ENCODE measurements at regions not wholly inside any gene's neighbourhood (a gene's known extent, or its start where the extent isn't known, plus 50 kb on each side); places are given as distances from the start of the nearest gene placed in this dataset.

DNA sequence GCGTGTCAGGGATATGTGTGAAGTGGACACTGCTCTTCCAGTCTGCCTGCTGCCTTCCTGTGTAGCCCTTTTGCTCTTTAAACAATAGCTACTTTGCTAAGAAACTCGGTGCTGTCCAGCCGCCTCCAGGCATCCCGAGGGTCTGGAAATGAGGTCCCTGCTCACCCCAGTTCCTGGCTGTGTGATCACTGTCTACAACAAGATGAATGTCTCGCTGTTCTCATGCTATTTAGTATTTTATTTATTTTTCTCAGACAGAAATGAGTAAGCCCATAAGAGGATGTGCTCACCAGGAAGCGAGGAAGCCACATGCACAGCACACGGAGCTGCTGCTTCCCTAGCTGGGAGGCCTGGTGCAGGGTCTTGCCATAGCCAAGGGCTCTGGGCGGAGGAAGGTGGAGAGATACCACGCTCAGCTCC, 167.0 kb upstream of the PITRM1 start:
- H3K4me3 ChIP-seq (ENCODE audit: low read depth in 2 of 2, low read length in 1 of 2) = no peak overlapping the region
- H4K20me1 ChIP-seq (ENCODE audit: insufficient read depth) = no peaks in the 10 kb centered on the region
- no peak overlapping the region for H2AFZ ChIP-seq (ENCODE audit: low read depth)
- WGBS (ENCODE audit: low lambda C conversion rate) = 80% methylated on average over 8 of the region's 9 CpGs
- no peaks in the 10 kb centered on the region for H3K9me3 ChIP-seq
- ChIA-PET POLR2A (no interaction called here), CTCF (interaction anchor here (0.7 kb wide), 1 partner anchor 1496 kb away, joined by 4 read pairs; no protein-coding TSS in a partner anchor)
- H3K27ac ChIP-seq (ENCODE audit: low read depth in 2 of 2, low read length in 1 of 2) = no peak overlapping the region
- no peaks in the 10 kb centered on the region for H3K79me2 ChIP-seq (ENCODE audit: insufficient read depth)
- no peaks in the 10 kb centered on the region for H3F3A ChIP-seq (replicated peaks; ENCODE audit: insufficient read depth)
- no peaks in the 10 kb centered on the region for H3K9me2 ChIP-seq
- 0 out of 2 replicates have a peak, but pooled peaks have one; percentile 35 for TF ChIP-seq MAX (IDR thresholded peaks at IDR 0.05; ENCODE audit: low read depth)
- TF ChIP-seq RXRA (IDR thresholded peaks at IDR 0.05; ENCODE audit: borderline replicate concordance, low read depth) = no peak
- no peak for TF ChIP-seq NRF1 (IDR thresholded peaks at IDR 0.05; ENCODE audit: low read depth, low read length)
- TF ChIP-seq POLR2AphosphoS5 (IDR thresholded peaks at IDR 0.05; ENCODE audit: low read depth, low read length) = no peak
- no peaks in the 10 kb centered on the region; a peak in 1 of 4 replicates for H3K4me1 ChIP-seq (ENCODE audit: control insufficient read depth in 1 of 2, insufficient read depth in 2 of 2, low read depth in 1 of 2, low read length in 1 of 2)
- H3K9ac ChIP-seq = no peak overlapping the region
- DNase-seq = no peak
- no peak overlapping the region for H3K4me2 ChIP-seq
- no peaks in the 10 kb centered on the region for H3K36me3 ChIP-seq (replicated peaks in 1 of 2; ENCODE audit: control insufficient read depth in 1 of 2, insufficient read depth in 2 of 2, low read length in 1 of 2)
- no peaks in the 10 kb centered on the region for H3K27me3 ChIP-seq (ENCODE audit: insufficient read depth)

- Histone ChIP-seq H3K4me1 (ENCODE audit: control insufficient read depth in 1 of 2, insufficient read depth in 2 of 2, low read depth in 1 of 2, low read length in 1 of 2) (no peaks in the 10 kb centered on the region; a peak in 1 of 4 replicates), H3K9ac (no peak overlapping the region), H3K79me2 (ENCODE audit: insufficient read depth) (no peaks in the 10 kb centered on the region), H3K4me2 (no peak overlapping the region), H2AFZ (ENCODE audit: low read depth) (no peak overlapping the region), H3K9me2 (no peaks in the 10 kb centered on the region), H3K36me3 (replicated peaks in 1 of 2; ENCODE audit: control insufficient read depth in 1 of 2, insufficient read depth in 2 of 2, low read length in 1 of 2) (no peaks in the 10 kb centered on the region), H3K4me3 (ENCODE audit: low read depth in 2 of 2, low read length in 1 of 2) (no peak overlapping the region), H3K9me3 (no peaks in the 10 kb centered on the region), H3K27me3 (ENCODE audit: insufficient read depth) (no peaks in the 10 kb centered on the region), H3F3A (replicated peaks; ENCODE audit: insufficient read depth) (no peaks in the 10 kb centered on the region), H4K20me1 (ENCODE audit: insufficient read depth) (no peaks in the 10 kb centered on the region), H3K27ac (ENCODE audit: low read depth in 2 of 2, low read length in 1 of 2) (no peak overlapping the region)
- TF ChIP-seq RXRA (IDR thresholded peaks at IDR 0.05; ENCODE audit: borderline replicate concordance, low read depth) (no peak), SMC3 (IDR thresholded peaks at IDR 0.05; ENCODE audit: low read depth, low read length) (no peak), RCOR1 (IDR thresholded peaks at IDR 0.05; ENCODE audit: low read length) (no peak), TAF1 (IDR thresholded peaks at IDR 0.05; ENCODE audit: borderline replicate concordance, low read depth, low read length) (no peak), EZH2phosphoT487 (IDR thresholded peaks at IDR 0.05; ENCODE audit: borderline replicate concordance, low read depth) (no peak), CHD2 (IDR thresholded peaks at IDR 0.05; ENCODE audit: low read length, partially characterized antibody) (no peak), ELF1 (IDR thresholded peaks at IDR 0.05) (no peak)
- 91% methylated on average over 5 of the region's 7 CpGs for whole genome bisulfite sequencing (ENCODE audit: low lambda C conversion rate)
- DNase-seq = no peak
- ChIA-PET POLR2A (no interaction called here), CTCF (interaction anchor here (0.7 kb wide), 1 partner anchor 1496 kb away, joined by 4 read pairs; no protein-coding TSS in a partner anchor)
These were observed 166.5 kb upstream of the PITRM1 start for GRCh38 chr10:3339121-3339520.

- 93% methylated on average over 8 of the region's 8 CpGs for WGBS (ENCODE audit: low lambda C conversion rate)
- TF ChIP-seq FOSL2 (IDR thresholded peaks at IDR 0.05; ENCODE audit: borderline replicate concordance, low read depth) (no peak), EP300 (IDR thresholded peaks at IDR 0.05; ENCODE audit: borderline replicate concordance in 1 of 2, low read depth in 1 of 2, low read length in 1 of 2) (no peak), EZH2phosphoT487 (IDR thresholded peaks at IDR 0.05; ENCODE audit: borderline replicate concordance, low read depth) (no peak), SMC3 (IDR thresholded peaks at IDR 0.05; ENCODE audit: low read depth, low read length) (no peak), NFIC (IDR thresholded peaks at IDR 0.05; ENCODE audit: borderline replicate concordance) (no peak), USF1 (IDR thresholded peaks at IDR 0.05; ENCODE audit: borderline replicate concordance, low read depth) (no peak), YY1 (IDR thresholded peaks at IDR 0.05; ENCODE audit: low read depth) (no peak)
- TF ChIP-seq, protein P1, sequence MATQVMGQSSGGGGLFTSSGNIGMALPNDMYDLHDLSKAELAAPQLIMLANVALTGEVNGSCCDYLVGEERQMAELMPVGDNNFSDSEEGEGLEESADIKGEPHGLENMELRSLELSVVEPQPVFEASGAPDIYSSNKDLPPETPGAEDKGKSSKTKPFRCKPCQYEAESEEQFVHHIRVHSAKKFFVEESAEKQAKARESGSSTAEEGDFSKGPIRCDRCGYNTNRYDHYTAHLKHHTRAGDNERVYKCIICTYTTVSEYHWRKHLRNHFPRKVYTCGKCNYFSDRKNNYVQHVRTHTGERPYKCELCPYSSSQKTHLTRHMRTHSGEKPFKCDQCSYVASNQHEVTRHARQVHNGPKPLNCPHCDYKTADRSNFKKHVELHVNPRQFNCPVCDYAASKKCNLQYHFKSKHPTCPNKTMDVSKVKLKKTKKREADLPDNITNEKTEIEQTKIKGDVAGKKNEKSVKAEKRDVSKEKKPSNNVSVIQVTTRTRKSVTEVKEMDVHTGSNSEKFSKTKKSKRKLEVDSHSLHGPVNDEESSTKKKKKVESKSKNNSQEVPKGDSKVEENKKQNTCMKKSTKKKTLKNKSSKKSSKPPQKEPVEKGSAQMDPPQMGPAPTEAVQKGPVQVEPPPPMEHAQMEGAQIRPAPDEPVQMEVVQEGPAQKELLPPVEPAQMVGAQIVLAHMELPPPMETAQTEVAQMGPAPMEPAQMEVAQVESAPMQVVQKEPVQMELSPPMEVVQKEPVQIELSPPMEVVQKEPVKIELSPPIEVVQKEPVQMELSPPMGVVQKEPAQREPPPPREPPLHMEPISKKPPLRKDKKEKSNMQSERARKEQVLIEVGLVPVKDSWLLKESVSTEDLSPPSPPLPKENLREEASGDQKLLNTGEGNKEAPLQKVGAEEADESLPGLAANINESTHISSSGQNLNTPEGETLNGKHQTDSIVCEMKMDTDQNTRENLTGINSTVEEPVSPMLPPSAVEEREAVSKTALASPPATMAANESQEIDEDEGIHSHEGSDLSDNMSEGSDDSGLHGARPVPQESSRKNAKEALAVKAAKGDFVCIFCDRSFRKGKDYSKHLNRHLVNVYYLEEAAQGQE (IDR thresholded peaks at IDR 0.05; ENCODE audit: low read depth, low read length) = no peak
- no peaks in the 10 kb centered on the region for H3K9me3 ChIP-seq
These were observed 165.2 kb upstream of the PITRM1 start for GRCh38 chr10:3337741-3338140.

More at GRCh38 chr10:3337741-3338140, 165.2 kb upstream of the PITRM1 start:
- Histone ChIP-seq H3K9ac (no peak overlapping the region), H3K27me3 (ENCODE audit: insufficient read depth) (no peaks in the 10 kb centered on the region), H3K4me2 (no peak overlapping the region), H3K9me2 (no peaks in the 10 kb centered on the region), H4K20me1 (ENCODE audit: insufficient read depth) (no peaks in the 10 kb centered on the region), H3K4me3 (ENCODE audit: low read depth in 2 of 2, low read length in 1 of 2) (no peak overlapping the region), H3K27ac (ENCODE audit: low read depth in 2 of 2, low read length in 1 of 2) (no peak overlapping the region), H3F3A (replicated peaks; ENCODE audit: insufficient read depth) (no peaks in the 10 kb centered on the region), H3K4me1 (ENCODE audit: control insufficient read depth in 1 of 2, insufficient read depth in 2 of 2, low read depth in 1 of 2, low read length in 1 of 2) (no peaks in the 10 kb centered on the region; a peak in 1 of 4 replicates), H2AFZ (ENCODE audit: low read depth) (no peak overlapping the region), H3K79me2 (ENCODE audit: insufficient read depth) (no peaks in the 10 kb centered on the region), H3K36me3 (replicated peaks in 1 of 2; ENCODE audit: control insufficient read depth in 1 of 2, insufficient read depth in 2 of 2, low read length in 1 of 2) (no peaks in the 10 kb centered on the region)
- ChIA-PET CTCF (interaction anchor here (1.4 kb wide), 1 partner anchor 11 kb away, joined by 4 read pairs; no protein-coding TSS in a partner anchor), POLR2A (no interaction called here)
- DNase-seq = no peak

All from SK-N-SH (cell line).